HG03045 (cell line): ENCODE measurements at regions not wholly inside any gene's neighbourhood (a gene's known extent, or its start where the extent isn't known, plus 50 kb on each side); places are given as distances from the start of the nearest gene placed in this dataset.

ENCODE experiments used
- ATAC-seq: cut with Tn5 transposase; IDR thresholded peaks from one replicate; pipeline ENCODE4 v1.9.1; 2021; ENCODE audit warnings: mild to moderate bottlenecking, moderate library complexity; ENCODE audit not compliant: unreplicated experiment

- ATAC-seq: no peak
Measured at GRCh38 chr4:160772668-160773067, 1391.1 kb downstream of the FSTL5 start.

- no peak for ATAC-seq
Measured at GRCh38 chr4:160795216-160795615, 1368.6 kb downstream of the FSTL5 start.

GRCh38 chr4:160808174-160808573 lies 1355.6 kb downstream of the FSTL5 start:
- ATAC-seq: no peak

GRCh38 chr4:160809576-160809975 lies 1354.2 kb downstream of the FSTL5 start:
- ATAC-seq: no peak

GRCh38 chr4:160810424-160810823 lies 1353.4 kb downstream of the FSTL5 start:
- ATAC-seq: no peak

- ATAC-seq: no peak
Measured at GRCh38 chr4:160810941-160811340, 1352.9 kb downstream of the FSTL5 start.

GRCh38 chr4:160811956-160812355 lies 1351.8 kb downstream of the FSTL5 start:
- no peak for ATAC-seq

- ATAC-seq: no peak
Measured at GRCh38 chr4:160814726-160815125, 1349.1 kb downstream of the FSTL5 start.

- no peak for ATAC-seq
Measured at GRCh38 chr4:160818571-160818970, 1345.2 kb downstream of the FSTL5 start.

GRCh38 chr4:160819791-160820190 lies 1344.0 kb downstream of the FSTL5 start:
- ATAC-seq: no peak

- no peak for ATAC-seq
Measured at GRCh38 chr4:160824481-160824880, 1339.3 kb downstream of the FSTL5 start.

- no peak for ATAC-seq
Measured at GRCh38 chr4:160825644-160826338, 1338.0 kb downstream of the FSTL5 start.

GRCh38 chr4:160826339-160826679 lies 1337.5 kb downstream of the FSTL5 start:
- no peak for ATAC-seq

GRCh38 chr4:160831165-160831922 lies 1332.5 kb downstream of the FSTL5 start:
- ATAC-seq: no peak

GRCh38 chr4:160835789-160836188 lies 1328.0 kb downstream of the FSTL5 start:
- no peak for ATAC-seq

- ATAC-seq: no peak
Measured at GRCh38 chr4:160836431-160836830, 1327.4 kb downstream of the FSTL5 start.

GRCh38 chr4:160846121-160846520 lies 1317.7 kb downstream of the FSTL5 start:
- ATAC-seq: no peak

GRCh38 chr4:160847228-160847627 lies 1316.6 kb downstream of the FSTL5 start:
- ATAC-seq: no peak

- no peak for ATAC-seq
Measured at GRCh38 chr4:160848489-160848888, 1315.3 kb downstream of the FSTL5 start.

- ATAC-seq: no peak
Measured at GRCh38 chr4:160848901-160849760, 1314.7 kb downstream of the FSTL5 start.

- no peak for ATAC-seq
Measured at GRCh38 chr4:160864253-160864652, 1299.5 kb downstream of the FSTL5 start.

- no peak for ATAC-seq
Measured at GRCh38 chr4:160869899-160870298, 1293.9 kb downstream of the FSTL5 start.
